Inferior parietal cortex (tissue), 1 donor: ENCODE measurements at regions not wholly inside any gene's neighbourhood (a gene's known extent, or its start where the extent isn't known, plus 50 kb on each side); places are given as distances from the start of the nearest gene placed in this dataset.

Source experiments
- DNase-seq: peaks from one replicate; pipeline ENCODE4 v3.0.0-alpha.2; 2016; ENCODE audit errors: extremely low spot score

- no peak for DNase-seq
Observed at GRCh38 chr7:35339811-35340210, 85.9 kb upstream of the TBX20 start.

DNA sequence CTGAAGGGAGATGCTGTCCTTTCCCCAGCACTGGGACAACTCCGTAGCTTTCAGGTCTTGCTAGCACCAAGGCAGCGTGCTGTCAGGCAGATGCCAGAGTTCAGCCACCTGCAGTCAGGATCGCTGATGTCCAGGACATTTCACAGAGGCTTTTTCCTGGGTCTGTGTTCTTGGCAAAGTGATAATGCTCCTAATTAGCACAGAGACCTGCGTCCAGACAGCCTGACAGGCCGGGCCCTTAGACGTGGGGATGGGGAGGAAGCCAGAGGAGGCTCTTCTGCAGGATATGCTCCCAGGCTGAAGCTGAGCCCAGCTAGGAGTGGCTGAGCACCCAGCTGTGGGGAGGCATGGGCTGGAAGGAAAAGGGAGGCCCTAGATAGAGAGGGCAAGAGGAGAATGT is 82.5 kb upstream of the TBX20 start:
- DNase-seq, result no peak

DNA sequence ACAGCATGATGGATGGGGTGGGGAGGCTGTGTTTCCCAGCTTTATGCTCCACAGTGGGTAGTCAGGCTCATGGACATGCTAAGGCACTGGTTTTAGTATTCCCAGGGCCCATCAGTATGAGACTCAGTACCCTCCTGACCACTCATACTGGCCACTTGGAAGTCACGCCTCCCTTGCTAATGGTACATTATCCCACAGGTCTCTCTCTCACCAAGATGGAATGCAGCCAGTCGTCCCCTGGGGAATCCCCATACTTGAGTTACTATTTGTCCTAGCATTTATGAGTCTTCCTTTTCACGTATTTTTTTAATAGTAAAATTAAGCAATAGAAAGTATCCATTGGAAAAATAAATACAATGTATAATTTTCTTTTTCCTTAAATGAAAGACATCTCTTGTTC is 80.6 kb upstream of the TBX20 start:
- DNase-seq, result no peak

DNA sequence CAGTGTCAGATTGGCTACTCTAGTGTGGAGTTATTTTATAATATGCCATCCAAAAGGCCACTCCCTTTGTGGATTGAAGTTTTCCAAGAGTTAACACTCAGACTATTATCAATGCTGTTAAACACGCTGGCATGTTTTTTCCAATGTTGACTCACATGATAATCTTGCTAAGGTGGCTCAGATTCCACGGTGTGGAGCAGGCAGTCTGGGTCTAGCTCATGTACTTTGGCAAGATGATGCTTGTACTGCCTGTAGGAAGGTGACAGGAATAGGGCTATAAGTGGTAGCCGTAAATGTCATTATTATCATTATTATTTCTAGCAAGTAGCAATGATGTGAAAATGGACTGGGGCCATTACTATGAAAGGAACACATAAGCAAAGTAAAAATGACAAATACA is 79.4 kb upstream of the TBX20 start:
- DNase-seq, result no peak

GRCh38 chr7:35331730-35332678 is 78.1 kb upstream of the TBX20 start:
- no peak for DNase-seq

GRCh38 chr7:35329026-35329425 is 75.1 kb upstream of the TBX20 start:
- DNase-seq, result no peak

GRCh38 chr7:35319606-35320005 is 65.7 kb upstream of the TBX20 start:
- DNase-seq, result no peak

DNA sequence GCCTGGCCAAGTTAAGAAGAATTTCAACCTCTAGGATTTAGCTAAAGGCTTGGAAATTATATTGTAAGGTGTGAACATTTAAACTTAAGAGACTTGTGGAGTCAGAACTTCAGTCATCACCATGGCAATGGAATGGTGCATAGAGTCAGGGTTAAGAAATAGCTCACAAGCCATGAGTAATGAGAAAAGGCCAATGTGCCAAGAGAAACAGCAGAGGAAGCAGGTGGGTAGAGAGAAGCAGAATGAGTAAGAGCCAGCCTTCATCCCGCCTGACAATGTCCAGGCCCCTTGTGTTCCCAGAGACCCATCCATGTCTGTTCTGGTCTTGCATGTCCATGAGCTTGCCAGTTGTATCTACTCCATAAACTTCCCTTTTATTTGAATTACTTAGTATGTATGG is 62.6 kb upstream of the TBX20 start:
- no peak for DNase-seq

- no peak for DNase-seq
Observed at GRCh38 chr7:35315517-35315916, 61.6 kb upstream of the TBX20 start.

GRCh38 chr7:35314354-35314753 is 60.5 kb upstream of the TBX20 start:
- DNase-seq, result no peak

DNA sequence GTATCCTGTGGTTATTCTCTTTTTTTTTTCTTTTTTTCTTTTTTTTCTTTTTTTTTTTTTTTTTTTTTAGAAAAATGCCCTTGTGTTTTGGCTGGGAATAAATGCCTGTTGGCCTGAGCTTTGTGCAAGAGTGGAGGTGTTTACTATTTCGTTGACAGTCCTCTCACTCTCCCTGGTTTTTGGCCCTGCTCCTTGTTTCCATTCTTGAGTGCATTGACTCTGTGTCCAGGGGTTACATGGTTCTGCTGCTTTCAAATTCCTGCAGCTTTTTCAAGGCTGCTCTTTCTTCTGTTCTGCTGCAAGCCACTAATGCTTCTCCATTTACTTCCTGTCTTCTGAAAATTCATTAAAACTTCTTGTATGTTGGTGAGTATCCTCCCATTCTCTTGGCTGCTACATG is 59.7 kb upstream of the TBX20 start:
- DNase-seq, result peak; percentile 4
